ENCODE measurements at regions not wholly inside any gene's neighbourhood (a gene's known extent, or its start where the extent isn't known, plus 50 kb on each side); places are given as distances from the start of the nearest gene placed in this dataset.

DNA sequence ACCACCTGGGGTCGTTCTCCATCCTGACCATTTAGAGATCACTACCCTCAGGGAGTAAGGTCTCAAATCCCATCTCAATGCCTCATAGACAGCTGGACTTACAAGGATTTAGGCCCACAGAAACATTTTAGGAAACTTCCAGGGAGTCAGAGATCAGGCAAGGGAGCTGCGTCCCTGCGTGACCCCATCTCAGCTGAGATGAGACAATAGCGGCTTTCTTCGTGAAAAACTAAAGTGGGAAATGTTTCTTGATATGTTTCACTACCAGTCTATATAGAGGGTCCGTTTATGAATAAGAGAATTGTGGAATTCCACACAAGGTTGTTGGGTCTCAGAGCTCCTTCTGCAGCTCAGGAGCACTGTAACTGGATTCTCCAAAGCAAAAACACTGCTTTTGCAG lies 105.1 kb downstream of the VCPKMT start:
- TF ChIP-seq, protein P1, sequence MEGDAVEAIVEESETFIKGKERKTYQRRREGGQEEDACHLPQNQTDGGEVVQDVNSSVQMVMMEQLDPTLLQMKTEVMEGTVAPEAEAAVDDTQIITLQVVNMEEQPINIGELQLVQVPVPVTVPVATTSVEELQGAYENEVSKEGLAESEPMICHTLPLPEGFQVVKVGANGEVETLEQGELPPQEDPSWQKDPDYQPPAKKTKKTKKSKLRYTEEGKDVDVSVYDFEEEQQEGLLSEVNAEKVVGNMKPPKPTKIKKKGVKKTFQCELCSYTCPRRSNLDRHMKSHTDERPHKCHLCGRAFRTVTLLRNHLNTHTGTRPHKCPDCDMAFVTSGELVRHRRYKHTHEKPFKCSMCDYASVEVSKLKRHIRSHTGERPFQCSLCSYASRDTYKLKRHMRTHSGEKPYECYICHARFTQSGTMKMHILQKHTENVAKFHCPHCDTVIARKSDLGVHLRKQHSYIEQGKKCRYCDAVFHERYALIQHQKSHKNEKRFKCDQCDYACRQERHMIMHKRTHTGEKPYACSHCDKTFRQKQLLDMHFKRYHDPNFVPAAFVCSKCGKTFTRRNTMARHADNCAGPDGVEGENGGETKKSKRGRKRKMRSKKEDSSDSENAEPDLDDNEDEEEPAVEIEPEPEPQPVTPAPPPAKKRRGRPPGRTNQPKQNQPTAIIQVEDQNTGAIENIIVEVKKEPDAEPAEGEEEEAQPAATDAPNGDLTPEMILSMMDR (IDR thresholded peaks at IDR 0.05 in 4 of 5, conservative IDR thresholded peaks at IDR 0.05 in 1 of 5): no peak
- no peak for TF ChIP-seq POLR2A (IDR thresholded peaks at IDR 0.05)

Data from gastrocnemius medialis (tissue), 4 donors.